Small intestine (tissue), 7 donors: ENCODE measurements at regions not wholly inside any gene's neighbourhood (a gene's known extent, or its start where the extent isn't known, plus 50 kb on each side); places are given as distances from the start of the nearest gene placed in this dataset.

ENCODE experiments used
- DNase-seq, 2 donors: peaks; one replicate each; pipeline versions ENCODE4 v3.0.0 to v3.0.0-alpha.2; 2013
- FAIRE-seq: peaks from 2 replicates; lab custom pipeline; 2012; peaks lifted over from hg19 to GRCh38; lab: Jason Lieb, UNC
- H3K27ac ChIP-seq, 3 donors: one replicate each; pipeline ENCODE4 v1.5.1; 2013; ENCODE audit warnings: low read length in 2 of 3, mild to moderate bottlenecking in 2 of 3, control low read depth in 1 of 3, inconsistent platforms in 1 of 3, low read depth in 1 of 3, moderate library complexity in 1 of 3
- H3K27me3 ChIP-seq, 3 donors: one replicate each; pipeline ENCODE4 v1.6.1; 2013; ENCODE audit warnings: low read length in 3 of 3, inconsistent platforms in 1 of 3; ENCODE audit not compliant: control insufficient read depth in 3 of 3, insufficient read depth in 3 of 3
- H3K36me3 ChIP-seq, 3 donors: one replicate each; pipeline ENCODE4 v1.6.1; 2013; ENCODE audit warnings: low read length in 3 of 3, inconsistent platforms in 1 of 3, low read depth in 1 of 3, mild to moderate bottlenecking in 1 of 3, moderate library complexity in 1 of 3; ENCODE audit not compliant: control insufficient read depth in 3 of 3, insufficient read depth in 2 of 3
- H3K4me1 ChIP-seq, 3 donors: one replicate each; pipeline ENCODE4 v1.6.1; 2013; ENCODE audit warnings: low read length in 2 of 3, inconsistent platforms in 1 of 3, low read depth in 1 of 3, mild to moderate bottlenecking in 1 of 3, moderate library complexity in 1 of 3; ENCODE audit not compliant: control insufficient read depth in 3 of 3, insufficient read depth in 2 of 3
- H3K4me3 ChIP-seq, 3 donors: one replicate each; pipeline ENCODE4 v1.5.1; 2013; ENCODE audit warnings: low read length in 3 of 3, control low read depth in 1 of 3, inconsistent platforms in 1 of 3, low read depth in 1 of 3, mild to moderate bottlenecking in 1 of 3, moderate library complexity in 1 of 3
- H3K9me3 ChIP-seq, 2 donors: one replicate each; pipeline ENCODE4 v1.6.1; 2013; ENCODE audit warnings: low read depth in 1 of 2, low read length in 1 of 2; ENCODE audit not compliant: control insufficient read depth in 2 of 2, insufficient read depth in 1 of 2
- WGBS, 3 donors: extraction: QIAGEN DNeasy Blood & Tissue Kit; methylation state at CpG; one replicate each; pipeline ENCODE4 v1.1.7; 2013; 5-methylcytosine and 5-hydroxymethylcytosine counted together
- donor health status: healthy with polysubstance abuse.
- donor health status: control.
- donor health status: control.
- donor health status: Bipolar disorder and iron deficiency.
- donor health status: healthy.

- Histone ChIP-seq H3K4me1 (no peaks in the 10 kb centered on the region), H3K36me3 (no peaks in the 10 kb centered on the region), H3K4me3 (no peak overlapping the region), H3K27me3 (no peaks in the 10 kb centered on the region), H3K27ac (no peak overlapping the region), H3K9me3 (peaks cover 0 to 4% of the 10 kb centered on the region in 2 donors)
- 0 to 30% (median 0%) methylated on average over 1 of the region's 1 CpG for WGBS, 3 donors
- DNase-seq (no peak), FAIRE-seq (no peak)
These were observed 253.3 kb upstream of the EPHA5 start for GRCh38 chr4:65923616-65924015.

GRCh38 chr4:65921180-65921579, 250.9 kb upstream of the EPHA5 start:
- DNase-seq (no peak), FAIRE-seq (no peak)
- H3K36me3 ChIP-seq, result no peaks in the 10 kb centered on the region
- no peaks in the 10 kb centered on the region for H3K27me3 ChIP-seq
- no peak overlapping the region for H3K4me3 ChIP-seq
- H3K27ac ChIP-seq, result no peak overlapping the region
- WGBS, 3 donors, result 79 to 86% (median 84%) methylated on average over 10 of the region's 10 CpGs
- peaks cover 0 to 7% of the 10 kb centered on the region in 2 donors for H3K9me3 ChIP-seq
- no peaks in the 10 kb centered on the region for H3K4me1 ChIP-seq

DNA sequence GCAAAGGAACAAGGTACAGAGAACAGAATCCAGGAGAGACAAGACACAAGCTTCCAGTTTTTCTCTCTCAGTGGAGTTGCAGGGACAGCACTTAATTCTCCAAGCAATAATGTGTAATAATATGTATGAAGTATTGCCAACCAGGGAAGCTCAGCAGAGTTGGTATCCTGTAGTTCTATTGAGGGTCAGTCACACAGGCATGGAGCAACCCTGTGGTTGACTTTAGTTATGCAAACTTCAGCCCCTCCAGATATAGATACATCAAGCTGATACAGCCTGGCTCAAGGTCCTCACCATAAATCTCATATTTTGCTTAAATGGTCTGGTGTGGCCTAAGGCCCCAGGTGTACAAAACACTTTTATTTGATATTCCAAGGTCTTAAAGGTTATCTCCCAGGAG, 248.6 kb upstream of the EPHA5 start:
- no peaks in the 10 kb centered on the region for H3K36me3 ChIP-seq
- no peaks in the 10 kb centered on the region for H3K27me3 ChIP-seq
- H3K4me1 ChIP-seq, result no peaks in the 10 kb centered on the region
- no peak for FAIRE-seq
- no peak for DNase-seq
- peaks cover 0 to 7% of the 10 kb centered on the region in 2 donors for H3K9me3 ChIP-seq
- H3K4me3 ChIP-seq, result no peak overlapping the region
- no peak overlapping the region for H3K27ac ChIP-seq

DNA sequence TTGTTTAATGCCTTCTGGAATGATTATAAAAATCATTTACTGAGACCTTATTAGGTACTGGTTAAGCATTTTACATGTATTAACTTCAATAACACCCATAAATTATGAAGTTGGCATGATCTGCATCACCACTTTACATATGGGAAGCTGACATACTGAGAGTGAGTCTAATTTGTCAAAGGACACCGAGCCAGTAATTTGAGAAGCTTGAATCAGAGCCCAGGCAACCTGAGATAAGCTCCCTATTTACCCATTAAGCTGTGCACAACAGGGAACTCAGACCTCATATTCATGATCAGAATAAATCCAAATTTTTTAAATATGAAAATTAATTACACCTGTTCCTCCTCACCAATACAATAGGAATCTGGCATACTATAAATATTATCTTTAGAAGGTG, 247.9 kb upstream of the EPHA5 start:
- FAIRE-seq (no peak), DNase-seq (no peak)
- Histone ChIP-seq H3K27ac (no peak overlapping the region), H3K27me3 (no peaks in the 10 kb centered on the region), H3K4me3 (no peak overlapping the region), H3K4me1 (no peaks in the 10 kb centered on the region), H3K9me3 (peaks cover 0 to 7% of the 10 kb centered on the region in 2 donors), H3K36me3 (no peaks in the 10 kb centered on the region)
- whole genome bisulfite sequencing, 3 donors, result 0% methylated on average over 1 of the region's 1 CpG

DNA sequence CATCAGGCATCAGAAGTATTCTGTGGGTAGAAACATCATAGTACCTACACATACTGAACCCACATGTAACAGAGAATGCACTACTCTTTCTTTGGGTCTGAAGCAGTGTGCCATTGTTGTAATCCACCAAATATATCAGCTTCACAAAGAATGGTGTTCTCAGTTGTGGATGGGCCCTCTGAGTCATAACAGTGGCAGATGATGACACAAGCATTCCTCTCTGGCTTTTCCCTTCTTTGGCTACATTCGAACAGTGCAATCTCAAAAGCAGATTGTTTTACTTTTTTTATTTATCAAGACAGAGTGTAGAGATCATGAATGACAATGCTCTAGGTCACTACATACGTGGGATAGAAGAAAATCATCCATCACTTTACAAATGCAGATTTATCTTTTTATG, 247.2 kb upstream of the EPHA5 start:
- FAIRE-seq, result no peak
- DNase-seq, result no peak
- WGBS, 3 donors, result 47 to 55% (median 54%) methylated on average over 2 of the region's 2 CpGs

DNA sequence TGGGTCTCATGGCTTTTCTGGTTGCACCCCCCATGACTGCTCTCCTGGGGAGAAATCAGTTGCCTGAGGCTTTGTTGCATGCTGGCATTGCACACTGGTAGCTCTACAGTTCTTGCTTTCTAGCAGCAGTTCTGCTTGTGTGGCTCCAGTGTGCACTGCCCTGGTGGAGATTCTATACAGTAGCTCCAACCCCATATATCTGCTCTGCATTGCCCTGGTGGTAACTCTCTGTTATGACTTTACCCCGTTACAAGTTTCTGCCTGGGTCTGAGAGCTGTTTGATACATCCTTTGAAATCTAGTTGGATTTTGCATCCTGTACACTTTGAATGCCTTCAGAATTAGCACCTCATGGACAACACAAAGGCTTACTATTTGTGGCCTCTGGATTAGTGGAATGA, 241.4 kb upstream of the EPHA5 start:
- Histone ChIP-seq H3K27ac (no peak overlapping the region), H3K9me3 (peaks cover 0 to under 1% of the 10 kb centered on the region in 2 donors), H3K4me1 (no peaks in the 10 kb centered on the region), H3K27me3 (no peaks in the 10 kb centered on the region), H3K4me3 (no peak overlapping the region), H3K36me3 (no peaks in the 10 kb centered on the region)
- 63 to 86% (median 79%) methylated on average over 1 of the region's 1 CpG for WGBS, 3 donors
- FAIRE-seq (no peak), DNase-seq (no peak)

More for the DNA sequence above, 247.2 kb upstream of the EPHA5 start:
- Histone ChIP-seq H3K27me3 (no peaks in the 10 kb centered on the region), H3K36me3 (no peaks in the 10 kb centered on the region), H3K4me3 (no peak overlapping the region), H3K9me3 (peaks cover 0 to 7% of the 10 kb centered on the region in 2 donors), H3K27ac (no peak overlapping the region), H3K4me1 (no peaks in the 10 kb centered on the region)

DNA sequence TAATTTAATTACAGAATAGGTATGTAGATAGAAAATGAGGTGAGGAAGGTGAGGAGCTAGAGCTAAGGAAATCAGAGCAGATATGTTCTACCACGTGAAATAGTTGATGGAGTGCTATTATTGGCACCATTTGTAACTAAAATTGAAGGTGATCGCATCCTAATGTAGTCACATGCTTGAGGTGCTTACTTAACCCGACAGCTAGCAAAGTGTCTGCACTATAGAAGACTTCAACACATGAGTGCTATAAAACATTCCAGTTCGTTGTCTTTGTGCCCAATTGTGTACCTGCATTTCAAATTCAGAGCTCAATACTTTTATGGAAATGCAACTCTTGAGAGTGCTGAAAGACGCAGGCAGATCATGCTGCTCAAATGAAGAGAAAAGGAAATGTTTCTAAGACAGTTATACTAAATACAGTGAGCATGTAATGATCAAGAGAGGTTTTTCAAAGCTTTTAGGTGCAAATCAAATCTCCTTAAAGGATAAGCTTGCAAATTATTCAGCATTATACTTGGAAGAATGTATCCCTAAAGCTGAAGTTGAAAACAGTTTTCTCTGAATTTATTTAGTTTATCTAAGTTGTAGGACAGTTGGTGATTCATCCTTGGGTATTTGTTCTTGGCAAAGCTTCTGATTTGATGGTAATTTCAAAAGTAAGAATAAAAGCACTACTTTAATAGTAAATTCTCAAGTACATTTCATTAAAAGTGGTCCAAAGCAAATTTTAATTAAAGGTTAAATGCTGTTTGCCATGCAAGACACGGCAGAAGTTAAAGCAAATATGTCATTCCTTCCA, 223.9 kb upstream of the EPHA5 start:
- Histone ChIP-seq H3K36me3 (no peaks in the 10 kb centered on the region), H3K27me3 (no peaks in the 10 kb centered on the region), H3K4me1 (no peaks in the 10 kb centered on the region), H3K9me3 (peaks cover 0 to 3% of the 10 kb centered on the region in 2 donors), H3K27ac (no peak overlapping the region), H3K4me3 (no peak overlapping the region)
- DNase-seq (no peak), FAIRE-seq (no peak)
- 37 to 49% (median 41%) methylated on average over 6 of the region's 6 CpGs for WGBS, 3 donors

DNA sequence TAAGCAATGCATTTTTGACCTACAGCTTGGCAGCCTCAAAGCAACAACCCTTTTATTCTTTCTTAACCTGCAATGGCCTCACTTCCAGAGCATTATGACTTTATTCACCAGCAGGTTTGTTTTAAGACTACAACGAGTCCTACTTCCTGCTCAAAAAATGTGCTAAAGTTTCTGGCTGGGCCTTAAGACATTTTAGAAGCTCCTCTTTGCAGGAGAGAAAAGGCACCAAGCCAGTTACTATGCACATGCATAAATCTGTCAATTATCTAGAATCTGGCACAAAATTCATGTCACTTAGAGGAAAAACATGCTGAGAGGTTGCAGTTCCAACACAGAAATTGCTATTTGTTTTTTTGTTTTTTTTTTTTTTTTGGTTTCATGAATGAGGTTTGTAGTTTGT, 223.0 kb upstream of the EPHA5 start:
- H3K4me1 ChIP-seq, result no peaks in the 10 kb centered on the region
- WGBS, 3 donors, result 9 to 31% (median 26%) methylated on average over 1 of the region's 1 CpG

GRCh38 chr4:65880594-65880993, 210.3 kb upstream of the EPHA5 start:
- no peak overlapping the region for H3K4me3 ChIP-seq
- no peaks in the 10 kb centered on the region for H3K27me3 ChIP-seq
- H3K36me3 ChIP-seq, result no peaks in the 10 kb centered on the region
- no peak for FAIRE-seq
- H3K9me3 ChIP-seq, result no peaks in the 10 kb centered on the region
- H3K27ac ChIP-seq, result no peak overlapping the region
- no peak for DNase-seq
- 71 to 88% (median 80%) methylated on average over 1 of the region's 1 CpG for WGBS, 3 donors
- no peaks in the 10 kb centered on the region for H3K4me1 ChIP-seq

More for the DNA sequence above, 223.0 kb upstream of the EPHA5 start:
- no peak overlapping the region for H3K27ac ChIP-seq
- H3K27me3 ChIP-seq, result no peaks in the 10 kb centered on the region
- H3K36me3 ChIP-seq, result no peaks in the 10 kb centered on the region
- H3K9me3 ChIP-seq, result peaks cover 0 to 3% of the 10 kb centered on the region in 2 donors
- DNase-seq, result no peak
- no peak for FAIRE-seq
- H3K4me3 ChIP-seq, result no peak overlapping the region
